Liver (tissue), 8 donors: ENCODE measurements at regions not wholly inside any gene's neighbourhood (a gene's known extent, or its start where the extent isn't known, plus 50 kb on each side); places are given as distances from the start of the nearest gene placed in this dataset.

Experiments
- DNase-seq: peaks from one replicate; pipeline ENCODE4 v3.0.0-alpha.2; 2017; ENCODE audit warnings: low spot score
- H3K27ac ChIP-seq, 2 donors: one replicate each; pipeline ENCODE4 v1.7.0; 2013; ENCODE audit warnings: inconsistent platforms in 2 of 2, low read length in 2 of 2, control low read depth in 1 of 2, low read depth in 1 of 2, mild to moderate bottlenecking in 1 of 2
- H3K27me3 ChIP-seq, 4 donors: one replicate each; pipeline versions ENCODE4 v1.6.1 to v1.7.0; 2013; ENCODE audit warnings: low read length in 3 of 4, inconsistent platforms in 1 of 4, mild to moderate bottlenecking in 1 of 4, moderate library complexity in 1 of 4; ENCODE audit not compliant: control insufficient read depth in 4 of 4, insufficient read depth in 4 of 4
- H3K36me3 ChIP-seq, 4 donors: one replicate each; pipeline versions ENCODE4 v1.6.1 to v1.7.0; 2013; ENCODE audit warnings: low read length in 3 of 4, mild to moderate bottlenecking in 3 of 4, low read depth in 1 of 4, moderate library complexity in 1 of 4; ENCODE audit not compliant: control insufficient read depth in 4 of 4, insufficient read depth in 3 of 4
- H3K4me1 ChIP-seq, 4 donors: one replicate each; pipeline versions ENCODE4 v1.6.1 to v1.7.0; 2013; ENCODE audit warnings: low read length in 3 of 4, mild to moderate bottlenecking in 3 of 4, moderate library complexity in 1 of 4; ENCODE audit not compliant: control insufficient read depth in 4 of 4, insufficient read depth in 4 of 4
- H3K4me3 ChIP-seq, 3 donors: one replicate each; pipeline versions ENCODE4 v1.6.1 to v1.7.0; 2013; ENCODE audit warnings: low read length in 3 of 3, control low read depth in 1 of 3, low read depth in 1 of 3, mild to moderate bottlenecking in 1 of 3
- H3K9ac ChIP-seq, 2 donors: one replicate each; pipeline ENCODE4 v1.7.0; 2013; ENCODE audit warnings: low read length in 2 of 2, mild to moderate bottlenecking in 2 of 2, moderate library complexity in 2 of 2, control low read depth in 1 of 2, low read depth in 1 of 2
- H3K9me3 ChIP-seq, 4 donors: one replicate each; pipeline versions ENCODE4 v1.6.1 to v1.7.0; 2013; ENCODE audit warnings: low read length in 3 of 4; ENCODE audit not compliant: control insufficient read depth in 4 of 4
- ATF3 ChIP-seq: IDR thresholded peaks from 2 replicates; pipeline ENCODE4 v1.6.1; 2016; ENCODE audit warnings: antibody characterized with exemption
- CTCF ChIP-seq: fragments of 150-350 bp; IDR thresholded peaks from 2 replicates; pipeline ENCODE4 v1.5.1; 2017; ENCODE audit warnings: improper control_type of control experiment, low read depth, low read length; ENCODE audit not compliant: missing input control
- EGR1 ChIP-seq, 2 donors: IDR thresholded peaks; 2 replicates each; pipeline ENCODE4 v1.6.1; 2016 to 2018; ENCODE audit warnings: antibody characterized with exemption in 2 of 2, low read depth in 2 of 2
- GABPA ChIP-seq, 2 donors: IDR thresholded peaks in 1 of 2; conservative IDR thresholded peaks in 1 of 2; 2 replicates each; pipeline ENCODE4 v1.6.1; 2016; ENCODE audit warnings: antibody characterized with exemption in 2 of 2, mild to moderate bottlenecking in 1 of 2, moderate library complexity in 1 of 2
- HNF4A ChIP-seq, 2 donors: conservative IDR thresholded peaks; 2 replicates each; pipeline ENCODE4 v1.6.1; 2016; ENCODE audit warnings: antibody characterized with exemption in 2 of 2, mild to moderate bottlenecking in 2 of 2
- HNF4G ChIP-seq: IDR thresholded peaks from 2 replicates; pipeline ENCODE4 v1.6.1; 2016; ENCODE audit warnings: antibody characterized with exemption
- JUND ChIP-seq, 2 donors: IDR thresholded peaks; 2 replicates each; pipeline ENCODE4 v1.6.1; 2016; ENCODE audit warnings: antibody characterized with exemption in 2 of 2
- MAX ChIP-seq: IDR thresholded peaks from 2 replicates; pipeline ENCODE4 v1.6.1; 2016; ENCODE audit warnings: antibody characterized with exemption
- NR2F2 ChIP-seq: IDR thresholded peaks from 2 replicates; pipeline ENCODE4 v1.6.1; 2016; ENCODE audit warnings: antibody characterized with exemption
- RAD21 ChIP-seq, 2 donors: IDR thresholded peaks; 2 replicates each; pipeline ENCODE4 v1.6.1; 2016; ENCODE audit warnings: antibody characterized with exemption in 2 of 2, mild to moderate bottlenecking in 2 of 2
- REST ChIP-seq: IDR thresholded peaks from 2 replicates; pipeline ENCODE4 v1.6.1; 2016; ENCODE audit warnings: antibody characterized with exemption, mild to moderate bottlenecking
- RXRA ChIP-seq, 2 donors: IDR thresholded peaks; 2 replicates each; pipeline ENCODE4 v1.6.1; 2017 to 2018; ENCODE audit warnings: antibody characterized with exemption in 2 of 2, mild to moderate bottlenecking in 1 of 2
- SP1 ChIP-seq: IDR thresholded peaks from 2 replicates; pipeline ENCODE4 v1.6.1; 2018; ENCODE audit warnings: antibody characterized with exemption, mild to moderate bottlenecking
- TAF1 ChIP-seq: conservative IDR thresholded peaks from 2 replicates; pipeline ENCODE4 v1.6.1; 2016; ENCODE audit warnings: antibody characterized with exemption, mild to moderate bottlenecking
- YY1 ChIP-seq: IDR thresholded peaks from 2 replicates; pipeline ENCODE4 v1.6.1; 2016; ENCODE audit warnings: antibody characterized with exemption, mild to moderate bottlenecking
- ZBTB33 ChIP-seq: IDR thresholded peaks from 2 replicates; pipeline ENCODE4 v1.6.1; 2016; ENCODE audit warnings: antibody characterized with exemption
- WGBS: extraction: QIAGEN DNeasy Blood & Tissue Kit; methylation state at CpG from one replicate; pipeline ENCODE4 v1.1.7; 2013; 5-methylcytosine and 5-hydroxymethylcytosine counted together
- donor health status: healthy.
- donor health status: healthy.
- donor health status: healthy.
- donor health status: healthy.
- donor health status: healthy.

GRCh38 chr9:14525856-14526255, 167.4 kb downstream of the ZDHHC21 start:
- Histone ChIP-seq H3K4me3 (no peak overlapping the region), H3K36me3 (no peaks in the 10 kb centered on the region), H3K4me1 (peaks cover 0 to 1% (median 0%) of the 10 kb centered on the region in 4 donors), H3K27ac (no peak overlapping the region), H3K27me3 (peaks cover 0 to 2% (median 0%) of the 10 kb centered on the region in 4 donors), H3K9me3 (no peaks in the 10 kb centered on the region), H3K9ac (no peak overlapping the region)
- no peak for DNase-seq
- TF ChIP-seq ZBTB33 (no peak), RAD21 (IDR thresholded peaks at IDR 0.05) (no peak), RXRA (IDR thresholded peaks at IDR 0.05) (no peak), NR2F2 (no peak), EGR1 (IDR thresholded peaks at IDR 0.05; ENCODE audit: low read depth in 2 of 2) (no peak), ATF3 (no peak), SP1 (no peak), TAF1 (no peak), GABPA (IDR thresholded peaks at IDR 0.05 in 1 of 2, conservative IDR thresholded peaks at IDR 0.05 in 1 of 2) (no peak), MAX (no peak), HNF4A (conservative IDR thresholded peaks at IDR 0.05) (no peak), HNF4G (no peak), REST (no peak), JUND (IDR thresholded peaks at IDR 0.05) (no peak), CTCF (no peak)
- 69% methylated on average over 6 of the region's 6 CpGs for WGBS

- Histone ChIP-seq H3K4me1 (peaks cover 0 to 1% (median 0%) of the 10 kb centered on the region in 4 donors), H3K36me3 (no peaks in the 10 kb centered on the region), H3K9me3 (no peaks in the 10 kb centered on the region), H3K9ac (no peak overlapping the region), H3K27me3 (peaks cover 0 to 2% (median 0%) of the 10 kb centered on the region in 4 donors), H3K4me3 (no peak overlapping the region), H3K27ac (no peak overlapping the region)
- DNase-seq: no peak
- 75% methylated on average over 8 of the region's 8 CpGs for WGBS
- TF ChIP-seq RAD21 (IDR thresholded peaks at IDR 0.05): no peak
- no peak for TF ChIP-seq JUND (IDR thresholded peaks at IDR 0.05)
- TF ChIP-seq ZBTB33: no peak
- no peak for TF ChIP-seq SP1
- TF ChIP-seq YY1: no peak
- TF ChIP-seq REST: no peak
- TF ChIP-seq MAX: no peak
- TF ChIP-seq RXRA (IDR thresholded peaks at IDR 0.05): no peak
- TF ChIP-seq NR2F2: no peak
- no peak for TF ChIP-seq HNF4A (conservative IDR thresholded peaks at IDR 0.05)
- no peak for TF ChIP-seq GABPA (IDR thresholded peaks at IDR 0.05 in 1 of 2, conservative IDR thresholded peaks at IDR 0.05 in 1 of 2)
- TF ChIP-seq TAF1: no peak
Measured at GRCh38 chr9:14524873-14525515, 168.2 kb downstream of the ZDHHC21 start.
